Frontal cortex (tissue), 3 donors: ENCODE measurements at regions not wholly inside any gene's neighbourhood (a gene's known extent, or its start where the extent isn't known, plus 50 kb on each side); places are given as distances from the start of the nearest gene placed in this dataset.
"Not testable (repeated sequence)": the region's sequence is repeated elsewhere in the genome, so short reads cannot be mapped to it uniquely, and the experiment has no call there.

ENCODE experiments used
- DNase-seq, 2 donors: peaks; one replicate each; pipeline ENCODE4 v3.0.0; 2012; ENCODE audit warnings: low spot score in 2 of 2
- FAIRE-seq: peaks from 2 replicates; lab custom pipeline; 2012; peaks lifted over from hg19 to GRCh38; lab: Jason Lieb, UNC
- donor health status: control.
- donor health status: control.
- donor health status: control.

DNA sequence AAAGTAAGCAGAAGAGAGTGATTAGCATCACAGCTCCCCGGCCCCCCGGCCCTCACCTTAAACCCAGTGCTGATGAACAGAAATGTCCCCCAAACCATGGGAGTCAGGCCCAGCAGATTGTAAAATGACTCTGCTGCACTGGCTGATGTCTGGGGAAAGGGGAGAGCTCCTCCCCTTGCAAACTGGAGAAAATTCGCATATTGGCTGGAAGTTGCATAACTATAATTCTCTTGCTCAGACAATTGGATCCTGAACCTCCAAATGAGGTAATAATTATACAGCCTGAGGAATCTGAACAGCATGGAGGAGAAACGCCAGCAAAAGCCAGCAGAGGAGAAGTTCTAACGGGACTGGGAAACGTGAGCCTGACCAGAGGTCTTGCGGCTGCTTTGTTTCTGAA, 109.7 kb downstream of the C16orf95 start:
- FAIRE-seq (no peak), DNase-seq (no peak)

DNA sequence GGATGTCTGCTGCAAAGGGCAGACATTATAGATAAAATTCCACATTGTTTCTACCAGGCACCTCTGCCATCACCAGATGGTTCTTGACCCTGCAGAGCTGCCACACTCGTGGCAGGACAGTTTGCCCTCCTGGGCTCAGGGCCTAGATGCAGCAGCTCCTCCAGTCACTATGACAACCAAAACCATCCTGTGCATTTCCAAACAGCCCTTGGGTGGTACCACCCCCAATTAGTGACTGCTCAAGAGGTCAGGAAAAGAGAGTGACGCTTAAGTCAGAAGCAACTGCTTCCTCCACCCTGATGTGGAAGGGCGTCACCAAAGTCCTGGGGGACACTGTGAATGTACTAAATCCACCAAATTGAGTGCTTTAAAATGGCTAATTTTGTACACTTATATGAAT, 109.2 kb downstream of the C16orf95 start:
- no peak for DNase-seq
- no peak for FAIRE-seq

DNA sequence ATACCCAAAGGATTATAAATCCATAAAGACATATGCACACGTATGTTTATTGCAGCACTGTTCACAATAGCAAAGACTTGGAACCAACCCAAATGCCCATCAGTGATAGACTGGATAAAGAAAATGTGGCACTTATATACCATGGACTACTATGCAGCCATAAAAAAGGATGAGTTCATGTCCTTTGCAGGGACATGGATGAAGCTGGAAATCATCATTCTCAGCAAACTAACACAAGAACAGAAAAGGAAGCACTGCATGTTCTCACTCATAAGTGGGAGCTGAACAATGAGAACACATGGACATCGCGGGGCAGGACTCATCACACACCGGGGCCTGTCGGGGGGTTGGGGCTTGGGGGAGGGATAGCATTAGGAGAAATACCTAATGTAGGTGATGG, 108.2 kb downstream of the C16orf95 start:
- DNase-seq, FAIRE-seq: not testable (repeated sequence)

DNA sequence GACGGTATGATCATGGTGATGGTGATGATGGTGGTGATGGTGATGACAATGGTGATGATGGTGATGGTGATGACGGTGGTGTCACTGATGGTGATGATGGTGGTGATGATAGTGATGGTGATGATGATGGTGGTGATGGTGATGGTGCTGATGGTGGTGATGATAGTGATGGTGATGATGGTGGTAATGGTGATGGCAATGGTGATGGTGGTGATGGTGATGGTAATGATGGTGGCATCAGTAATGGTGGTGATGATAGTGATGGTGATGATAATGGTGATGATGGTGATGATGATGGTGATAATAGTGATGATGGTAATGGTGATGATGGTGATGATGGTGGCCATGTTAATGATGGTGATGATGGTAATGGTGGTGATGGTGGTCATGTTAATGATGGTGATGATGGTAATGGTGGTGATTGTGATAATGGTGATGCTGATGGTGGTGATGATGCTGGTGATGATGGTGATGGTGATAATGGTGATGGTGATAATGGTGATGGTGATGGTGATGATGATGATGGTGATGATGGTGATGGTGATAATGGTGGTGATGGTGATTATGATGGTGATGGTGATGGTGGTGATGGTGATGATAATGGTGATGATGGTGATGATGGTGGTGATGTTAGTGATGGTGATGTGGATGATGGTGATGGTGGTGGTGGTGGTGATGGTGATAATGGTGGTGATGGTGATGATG, 107.2 kb downstream of the C16orf95 start:
- no peak for FAIRE-seq

DNA sequence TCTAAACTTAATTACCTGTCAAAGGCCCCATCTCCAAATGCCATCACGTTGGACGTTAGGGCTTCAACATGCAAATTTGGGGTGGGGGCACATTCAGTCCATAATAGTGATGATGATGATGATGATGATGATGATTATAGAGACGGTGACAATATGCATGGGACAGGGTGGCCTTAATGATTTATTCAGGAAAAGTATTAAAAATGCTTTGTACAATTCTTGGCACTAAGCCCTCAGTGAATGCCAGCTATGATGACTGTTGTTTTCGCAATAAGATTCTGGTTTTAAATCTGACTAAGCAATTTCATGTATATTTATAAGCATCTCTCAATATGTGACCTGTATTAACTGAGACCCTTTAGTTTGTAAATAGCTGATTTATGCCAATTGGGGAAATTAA, 106.3 kb downstream of the C16orf95 start:
- no peak for FAIRE-seq
- DNase-seq, result no peak

More for the DNA sequence above, 107.2 kb downstream of the C16orf95 start:
- DNase-seq, result no peak

DNA sequence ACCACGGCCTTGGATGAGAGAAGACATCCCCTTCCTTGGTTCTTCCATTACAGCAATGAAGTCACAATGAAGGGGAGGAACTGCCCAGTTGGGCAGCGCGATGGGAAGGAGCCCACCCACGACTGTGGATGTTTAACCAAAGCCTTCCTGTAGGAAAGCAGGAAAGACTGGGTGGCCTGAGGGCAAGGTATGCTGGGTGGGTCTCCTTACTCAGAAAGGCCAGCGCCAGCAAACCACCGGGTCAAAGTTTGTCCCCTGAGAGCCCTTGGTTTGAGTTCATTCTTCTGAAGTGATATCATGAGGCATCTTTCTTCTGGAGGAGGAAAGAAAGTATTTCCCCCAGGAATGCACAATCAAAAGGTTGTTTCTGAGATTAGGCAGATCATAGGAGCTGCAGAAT, 105.2 kb downstream of the C16orf95 start:
- no peak for DNase-seq

DNA sequence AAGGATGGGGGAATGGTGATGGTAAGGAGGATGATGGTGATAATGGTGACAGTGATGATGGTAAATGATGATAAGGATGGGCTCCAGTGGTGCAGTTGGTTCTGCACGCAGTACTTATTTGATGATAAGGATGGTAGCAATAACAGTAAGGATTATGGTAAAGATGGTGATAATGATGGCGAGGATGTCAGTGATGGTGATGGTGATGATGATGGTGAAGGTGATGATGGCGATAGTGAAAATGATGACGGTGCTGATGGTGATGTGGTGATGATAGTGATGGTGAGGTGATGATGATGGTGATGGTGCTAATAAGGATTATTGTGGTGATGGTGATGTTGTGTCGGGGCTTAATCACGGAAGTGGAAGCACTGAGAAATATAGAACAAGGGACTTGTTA, 103.7 kb downstream of the C16orf95 start:
- FAIRE-seq (no peak), DNase-seq (no peak)

More for the DNA sequence above, 105.2 kb downstream of the C16orf95 start:
- no peak for FAIRE-seq

DNA sequence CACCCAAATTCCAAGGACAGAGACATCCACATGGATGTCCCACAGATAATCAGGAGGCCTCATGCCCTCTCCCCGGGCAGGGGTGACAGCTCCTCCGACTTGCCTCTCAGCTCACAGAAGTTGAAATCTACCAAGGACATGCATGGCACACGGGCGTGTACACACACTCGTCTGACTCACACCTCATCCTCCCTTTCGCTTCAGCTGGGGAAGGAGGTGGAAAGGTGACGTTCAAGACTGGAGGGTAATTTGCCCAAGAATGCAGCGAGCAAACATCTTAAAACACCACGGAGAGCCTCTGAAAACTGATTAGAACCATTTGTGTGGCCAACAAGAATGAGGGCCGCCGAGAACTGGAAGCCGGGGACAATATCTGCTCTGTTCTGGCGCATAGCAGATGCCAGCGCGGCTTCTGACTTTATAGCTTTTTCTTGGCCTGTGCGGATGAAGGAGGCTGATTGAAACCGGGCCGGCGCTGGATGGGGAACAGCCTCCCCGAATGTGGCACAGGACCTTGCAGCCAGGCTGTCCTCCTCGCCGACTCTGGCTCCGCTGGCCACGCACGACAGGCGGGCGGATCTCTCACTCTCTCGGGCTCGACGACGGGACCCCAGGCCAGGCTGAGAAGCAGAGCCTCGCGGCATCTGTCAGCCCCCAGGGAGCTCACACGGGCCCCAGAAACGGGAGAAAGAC, 100.9 kb downstream of the C16orf95 start:
- FAIRE-seq (no peak), DNase-seq (peak in 1 of 2 donors; percentile 25)

DNA sequence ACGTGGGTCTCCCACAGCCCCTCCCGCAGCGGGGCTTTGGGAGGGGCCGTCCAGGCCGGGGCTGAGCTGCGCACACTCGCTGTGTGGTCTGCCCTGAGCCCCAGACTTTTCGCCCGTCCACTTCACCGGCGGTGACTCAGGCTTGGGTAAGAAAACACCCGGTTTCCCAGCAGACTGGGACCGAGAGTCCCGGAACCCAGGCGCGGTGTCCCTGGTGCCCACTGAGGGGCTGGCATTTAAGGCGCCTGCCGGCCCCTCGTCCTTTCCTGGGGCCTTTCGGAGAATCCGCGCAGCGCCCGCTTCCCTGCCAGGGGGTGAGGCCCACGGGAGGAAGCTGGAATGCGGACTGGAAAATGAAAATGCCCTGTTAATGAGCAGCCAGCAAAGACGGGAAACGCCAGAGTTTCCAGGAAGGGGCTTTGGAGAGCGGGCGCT, 100.3 kb downstream of the C16orf95 start:
- no peak for DNase-seq
- FAIRE-seq, result no peak

DNA sequence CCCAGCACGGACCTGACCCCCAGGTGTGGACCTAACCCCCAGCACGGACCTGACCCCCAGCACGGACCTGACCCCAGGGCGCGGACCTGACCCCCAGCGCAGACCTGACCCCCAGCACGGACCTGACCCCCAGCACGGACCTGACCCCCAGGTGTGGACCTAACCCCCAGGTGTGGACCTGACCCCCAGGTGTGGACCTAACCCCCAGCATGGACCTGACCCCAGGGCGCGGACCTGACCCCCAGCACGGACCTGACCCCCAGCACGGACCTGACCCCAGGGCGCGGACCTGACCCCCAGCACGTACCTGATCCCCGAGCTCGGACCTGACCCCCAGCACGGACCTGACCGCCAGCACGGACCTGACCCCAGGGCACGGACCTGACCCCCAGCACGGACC, 99.4 kb downstream of the C16orf95 start:
- not testable (repeated sequence) for FAIRE-seq, DNase-seq

DNA sequence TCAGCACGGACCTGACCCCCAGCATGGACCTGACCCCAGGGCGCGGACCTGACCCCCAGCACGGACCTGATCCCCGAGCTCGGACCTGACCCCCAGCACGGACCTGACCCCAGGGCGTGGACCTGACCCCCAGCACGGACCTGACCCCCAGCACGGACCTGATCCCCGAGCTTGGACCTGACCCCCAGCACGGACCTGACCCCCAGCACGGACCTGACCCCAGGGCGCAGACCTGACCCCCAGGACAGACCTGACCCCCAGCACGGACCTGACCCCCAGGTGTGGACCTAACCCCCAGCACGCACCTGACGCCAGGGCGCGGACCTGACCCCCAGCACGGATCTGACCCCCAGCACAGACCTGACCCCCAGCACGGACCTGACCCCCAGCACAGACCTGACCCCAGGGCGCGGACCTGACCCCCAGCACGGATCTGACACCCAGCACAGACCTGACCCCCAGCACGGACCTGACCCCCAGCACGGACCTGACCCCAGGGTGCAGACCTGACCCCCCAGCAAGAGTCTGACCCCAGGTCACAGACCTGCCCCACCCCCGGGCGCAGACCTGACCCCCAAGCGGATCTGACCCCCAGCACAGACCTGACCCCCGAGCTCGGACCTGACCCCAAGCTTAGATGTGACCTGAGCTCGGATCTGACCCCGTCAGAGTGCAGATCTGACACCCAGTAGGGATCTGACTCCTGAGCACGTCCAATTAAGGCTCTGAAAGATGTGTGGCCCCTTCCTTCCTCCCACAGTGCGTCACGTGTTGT, 98.7 kb downstream of the C16orf95 start:
- DNase-seq, result no peak
- FAIRE-seq, result no peak

DNA sequence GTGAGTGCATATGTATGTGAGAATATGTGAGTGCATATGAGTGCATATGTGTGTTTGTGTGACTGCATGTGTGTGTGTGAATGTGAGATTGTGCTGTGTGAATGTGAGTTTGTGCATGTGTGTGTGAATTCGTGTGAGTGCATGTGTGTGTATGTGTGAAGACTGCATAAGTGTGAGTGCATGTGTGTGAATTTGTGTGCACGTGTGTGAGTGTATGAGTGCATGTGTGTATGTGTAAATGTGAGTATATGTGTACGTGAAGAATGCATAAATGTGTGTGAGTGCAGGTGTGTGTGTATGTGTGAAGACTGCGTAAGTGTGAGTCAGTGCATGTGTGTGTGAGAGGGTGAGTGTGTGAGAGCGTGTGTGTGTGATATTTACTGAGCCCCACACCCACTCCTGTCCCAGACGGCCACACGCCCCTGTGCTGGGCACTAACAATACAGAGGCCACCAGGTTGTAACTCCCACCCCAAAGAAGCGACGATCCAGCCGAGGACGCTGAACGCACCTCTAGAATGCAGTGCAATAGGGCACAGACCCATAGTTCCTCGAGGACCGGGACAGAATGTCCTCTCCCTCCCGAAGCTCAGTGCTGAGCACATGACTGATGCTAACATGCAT, 97.8 kb downstream of the C16orf95 start:
- DNase-seq, result no peak
- no peak for FAIRE-seq

DNA sequence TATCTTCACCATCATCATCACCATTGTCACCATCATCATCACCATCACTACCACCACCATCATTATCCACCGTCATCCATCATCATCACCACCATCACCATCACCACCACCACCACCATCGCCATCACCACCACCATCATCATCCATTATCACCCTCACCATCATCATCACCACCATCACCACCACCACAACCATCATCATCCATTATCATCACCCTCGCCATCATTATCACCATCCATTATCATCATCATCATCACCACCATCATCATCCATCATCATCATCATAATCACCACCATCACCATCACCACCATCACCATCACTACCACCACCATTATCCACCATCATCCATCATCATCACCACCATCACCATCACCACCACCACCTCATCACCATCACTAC, 95.6 kb downstream of the C16orf95 start:
- no peak for DNase-seq
- FAIRE-seq, result no peak

DNA sequence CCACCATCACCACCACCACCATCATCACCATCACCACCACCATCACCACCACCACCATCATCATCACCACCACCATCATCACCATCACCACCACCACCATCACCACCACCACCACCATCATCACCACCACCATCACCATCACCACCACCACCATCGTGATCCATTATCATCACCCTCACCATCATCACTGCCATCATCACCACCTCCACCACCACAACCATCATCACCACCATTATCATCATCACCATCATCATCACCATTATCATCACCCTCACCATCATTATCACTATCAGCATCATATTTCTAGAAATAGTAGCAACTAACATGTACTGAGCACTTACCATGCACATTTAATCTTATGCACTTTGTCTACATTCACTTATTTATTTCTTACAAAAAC, 94.9 kb downstream of the C16orf95 start:
- FAIRE-seq (no peak), DNase-seq (no peak)

DNA sequence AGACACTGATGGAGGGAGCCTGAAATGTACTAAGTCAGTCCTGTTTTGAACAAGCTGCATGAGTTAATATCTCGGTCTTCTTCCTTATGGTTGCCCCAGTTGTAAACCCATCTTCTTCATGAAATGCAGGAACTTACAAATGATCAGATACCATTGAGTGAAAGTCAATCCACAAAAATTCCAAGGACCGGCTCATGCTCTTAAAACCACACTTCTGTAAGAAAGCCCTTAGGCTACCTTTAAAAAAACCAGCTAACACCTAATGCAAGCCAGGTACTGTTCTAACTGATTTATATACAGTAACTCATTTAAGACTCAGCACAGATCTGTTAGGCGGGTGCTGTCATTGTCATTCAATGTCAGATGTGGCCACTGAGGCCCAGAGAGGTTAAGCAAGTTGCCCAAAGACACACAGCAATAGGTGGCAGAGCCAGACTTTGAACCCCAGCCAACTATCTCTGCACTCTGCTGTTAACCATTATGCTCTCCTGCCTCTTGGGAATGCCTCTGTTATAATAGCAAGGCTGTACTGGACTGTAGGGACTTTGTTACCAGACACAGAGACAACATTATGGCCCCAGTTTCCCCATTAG, 93.4 kb downstream of the C16orf95 start:
- DNase-seq (no peak), FAIRE-seq (no peak)

DNA sequence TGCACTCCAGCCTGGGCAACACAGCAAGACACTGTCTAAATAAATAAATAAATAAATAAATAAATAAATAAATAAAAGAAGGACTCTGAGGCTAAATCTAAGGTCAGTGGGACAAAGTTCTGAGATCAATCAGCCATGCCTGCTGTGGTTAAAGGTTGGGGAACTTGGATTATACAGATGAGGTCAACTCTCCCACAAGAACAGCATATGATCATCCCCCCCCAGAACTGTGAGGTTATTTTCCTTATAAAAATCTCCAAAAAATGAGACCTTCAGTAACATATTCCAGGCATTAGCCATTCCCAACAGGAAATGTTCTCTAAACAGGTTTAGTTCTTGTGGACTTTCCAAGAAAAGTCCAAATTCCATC, 90.3 kb downstream of the C16orf95 start:
- FAIRE-seq (no peak), DNase-seq (no peak)

DNA sequence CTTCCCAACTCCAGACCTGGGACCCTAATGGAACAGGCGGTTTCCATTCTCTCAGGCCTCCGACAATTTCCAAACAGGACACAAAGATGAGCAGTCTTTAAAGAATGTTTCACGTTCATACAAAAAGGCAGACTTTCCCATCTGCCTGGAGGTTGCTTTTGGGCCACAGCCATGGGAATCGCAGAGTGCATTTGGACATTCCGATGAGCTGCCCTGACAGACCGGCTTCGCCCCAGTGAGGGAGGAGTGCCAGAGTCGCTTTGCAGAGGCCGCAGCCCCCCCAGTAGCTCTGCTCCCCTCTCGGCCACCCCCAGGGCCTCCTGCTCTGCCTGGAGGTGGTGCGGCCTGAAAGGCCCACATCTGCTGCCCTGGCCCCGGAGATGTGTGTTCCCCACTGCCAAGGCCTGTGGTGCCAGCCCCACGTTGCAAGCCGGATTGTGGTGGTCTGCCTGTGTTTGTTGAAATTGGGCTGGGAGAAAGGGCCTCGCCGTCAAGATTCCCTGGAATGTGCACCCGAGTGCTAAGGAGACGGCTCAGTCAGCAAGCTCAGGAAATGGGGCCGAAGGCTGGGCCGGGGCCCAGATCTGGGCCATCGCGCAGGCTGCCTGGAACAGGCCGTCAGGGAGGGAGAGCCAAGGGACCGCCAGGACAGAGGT, 89.8 kb downstream of the C16orf95 start:
- peak in 1 of 2 donors; percentile 17 for DNase-seq
- no peak for FAIRE-seq

DNA sequence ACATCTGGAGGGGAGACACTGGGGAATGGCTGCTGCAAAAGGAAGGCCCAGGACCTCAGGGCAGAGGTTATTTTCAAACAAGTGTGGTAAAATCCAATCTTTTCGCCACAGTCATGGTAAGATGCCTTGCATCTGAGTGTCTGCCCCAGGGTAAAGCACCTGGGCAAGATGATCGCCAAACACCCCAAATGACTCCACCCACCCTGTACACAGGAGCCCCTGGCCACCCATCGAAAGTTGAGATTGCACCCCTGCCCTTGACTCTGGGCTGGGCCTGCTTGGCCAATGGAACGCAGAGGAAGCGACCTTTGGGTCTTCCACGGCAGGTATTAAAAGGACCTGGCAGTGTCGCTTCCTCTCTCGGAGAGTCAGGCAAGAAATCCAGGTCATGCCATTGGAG, 88.8 kb downstream of the C16orf95 start:
- DNase-seq, result no peak
- FAIRE-seq, result no peak
